HepG2 (cell line): ENCODE measurements at regions not wholly inside any gene's neighbourhood (a gene's known extent, or its start where the extent isn't known, plus 50 kb on each side); places are given as distances from the start of the nearest gene placed in this dataset.

Experiments
- MTF1 ChIP-seq: sonication (generic); formaldehyde crosslinking; IDR thresholded peaks from 2 replicates; pipeline ENCODE4 v1.5.0; 2020; ENCODE audit warnings: missing genetic modification reagents
- ZNF143 ChIP-seq: sonication (generic); formaldehyde crosslinking; IDR thresholded peaks from 2 replicates; pipeline ENCODE4 v1.4.0; 2020; ENCODE audit warnings: missing genetic modification reagents

- TF ChIP-seq MTF1: no peak
- TF ChIP-seq ZNF143 (CRISPR knock-in tag): no peak
Measured at GRCh38 chr9:19640014-19640413, 148.8 kb downstream of the SLC24A2 start.
